WTC11 (cell line): ENCODE measurements at regions not wholly inside any gene's neighbourhood (a gene's known extent, or its start where the extent isn't known, plus 50 kb on each side); places are given as distances from the start of the nearest gene placed in this dataset.

Source experiments
- ATAC-seq: fragments of 200-7000 bp; cut with Tn5 transposase; 2 replicates; pipeline ENCODE4 v1.10.0; 2021; ENCODE audit warnings: mild to moderate bottlenecking, moderate library complexity
- CTCF ChIA-PET: fragments of 300-600 bp; sonication (Branson Sonifier 250); formaldehyde crosslinking; loops from one replicate; lab custom pipeline; 2021; ENCODE audit warnings: antibody characterized with exemption; lab: Charles Lee
- POLR2A ChIA-PET: fragments of 350-600 bp; sonication (Branson Sonifier 250); formaldehyde crosslinking; loops from one replicate; lab custom pipeline; 2021; ENCODE audit warnings: antibody characterized with exemption; lab: Charles Lee
- DNase-seq: peaks from one replicate; pipeline ENCODE4 v3.0.0; 2021; ENCODE audit warnings: low spot score
- H3K27ac Mint-ChIP-seq: 2 replicates; pipeline ENCODE4 v1.8.0; 2021; ENCODE audit warnings: mixed read lengths
- H3K27me3 Mint-ChIP-seq: 2 replicates; pipeline ENCODE4 v1.8.0; 2021; ENCODE audit warnings: low read depth, mild to moderate bottlenecking, moderate library complexity, mixed read lengths
- H3K36me3 Mint-ChIP-seq: 2 replicates; pipeline ENCODE4 v1.8.0; 2021; ENCODE audit warnings: mixed read lengths
- H3K4me1 Mint-ChIP-seq: 2 replicates; pipeline ENCODE4 v1.8.0; 2022; ENCODE audit warnings: mixed read lengths
- H3K4me3 Mint-ChIP-seq: 2 replicates; pipeline ENCODE4 v1.8.0; 2021; ENCODE audit warnings: mild to moderate bottlenecking, moderate library complexity, mixed read lengths
- H3K9me3 Mint-ChIP-seq: 2 replicates; pipeline ENCODE4 v1.8.0; 2021; ENCODE audit warnings: mixed read lengths
- JAZF1 ChIP-seq: fragments of 250-450 bp; sonication (Bioruptor Pico); IDR thresholded peaks from 2 replicates; pipeline ENCODE4 v1.9.0; 2021; ENCODE audit warnings: moderate library complexity, mild to moderate bottlenecking, inconsistent platforms
- MYBL2 ChIP-seq: sonication (generic); formaldehyde crosslinking; IDR thresholded peaks from 2 replicates; pipeline ENCODE4 v1.8.1; 2023; ENCODE audit warnings: mild to moderate bottlenecking, moderate library complexity, missing genetic modification reagents
- NFE2L1 ChIP-seq: sonication (generic); formaldehyde crosslinking; IDR thresholded peaks from 2 replicates; pipeline ENCODE4 v1.8.1; 2023; ENCODE audit warnings: missing genetic modification reagents
- NFYB ChIP-seq: sonication (generic); formaldehyde crosslinking; conservative IDR thresholded peaks from 2 replicates; pipeline ENCODE4 v1.8.0; 2022; ENCODE audit warnings: low read depth, missing genetic modification reagents
- NR1H2 ChIP-seq: sonication (generic); formaldehyde crosslinking; IDR thresholded peaks from 2 replicates; pipeline ENCODE4 v1.9.0; 2021; ENCODE audit warnings: mild to moderate bottlenecking, moderate library complexity, missing genetic modification reagents
- SMAD3 ChIP-seq: sonication (generic); formaldehyde crosslinking; IDR thresholded peaks from 2 replicates; pipeline ENCODE4 v1.8.0; 2022; ENCODE audit warnings: missing genetic modification reagents, mild to moderate bottlenecking, borderline replicate concordance
- SP1 ChIP-seq: sonication (generic); formaldehyde crosslinking; conservative IDR thresholded peaks from 2 replicates; pipeline ENCODE4 v1.8.1; 2022; ENCODE audit warnings: missing genetic modification reagents
- TCF7 ChIP-seq: sonication (generic); formaldehyde crosslinking; IDR thresholded peaks from 2 replicates; pipeline ENCODE4 v1.8.0; 2022; ENCODE audit warnings: mild to moderate bottlenecking, low read depth, missing genetic modification reagents, moderate library complexity
- ZNF219 ChIP-seq: sonication (generic); formaldehyde crosslinking; IDR thresholded peaks from 2 replicates; pipeline ENCODE4 v1.8.0; 2023; ENCODE audit warnings: missing genetic modification reagents, mild to moderate bottlenecking, borderline replicate concordance
- ZNF263 ChIP-seq: sonication (generic); formaldehyde crosslinking; IDR thresholded peaks from 2 replicates; pipeline ENCODE4 v1.8.1; 2022; ENCODE audit warnings: low read depth, mild to moderate bottlenecking, moderate library complexity, missing genetic modification reagents
- ZNF317 ChIP-seq: sonication (generic); formaldehyde crosslinking; IDR thresholded peaks from 2 replicates; pipeline ENCODE4 v1.8.1; 2023; ENCODE audit warnings: low read depth, mild to moderate bottlenecking, moderate library complexity, missing genetic modification reagents, borderline replicate concordance
- TF ChIP-seq, protein P1 (sequence below): sonication (generic); formaldehyde crosslinking; IDR thresholded peaks from 2 replicates; pipeline ENCODE4 v1.8.1; 2022; ENCODE audit warnings: low read depth, missing genetic modification reagents, borderline replicate concordance
- TF ChIP-seq, protein P2 (sequence below): sonication (generic); formaldehyde crosslinking; IDR thresholded peaks from 2 replicates; pipeline ENCODE4 v1.8.0; 2023; ENCODE audit warnings: missing genetic modification reagents, mild to moderate bottlenecking, borderline replicate concordance
- TF ChIP-seq, protein P3 (sequence below): fragments of 250-450 bp; sonication (Bioruptor Pico); IDR thresholded peaks from 2 replicates; pipeline ENCODE4 v2.1.2; 2022; ENCODE audit warnings: mild to moderate bottlenecking, moderate library complexity
- TF ChIP-seq, protein P4 (sequence below): sonication (generic); formaldehyde crosslinking; IDR thresholded peaks from 2 replicates; pipeline ENCODE4 v1.8.0; 2022; ENCODE audit warnings: mild to moderate bottlenecking, missing genetic modification reagents
- TF ChIP-seq, protein P5 (sequence below): fragments of 250-450 bp; sonication (Bioruptor Pico); IDR thresholded peaks from 2 replicates; pipeline ENCODE4 v1.8.0; 2021; ENCODE audit warnings: mild to moderate bottlenecking
- TF ChIP-seq, protein P6 (sequence below): fragments of 250-450 bp; sonication (Bioruptor Pico); IDR thresholded peaks from 2 replicates; pipeline ENCODE4 v1.9.0; 2021; ENCODE audit warnings: mild to moderate bottlenecking
- TF ChIP-seq, protein P7 (sequence below): sonication (generic); formaldehyde crosslinking; IDR thresholded peaks from 2 replicates; pipeline ENCODE4 v1.8.0; 2023; ENCODE audit warnings: missing genetic modification reagents

DNA sequence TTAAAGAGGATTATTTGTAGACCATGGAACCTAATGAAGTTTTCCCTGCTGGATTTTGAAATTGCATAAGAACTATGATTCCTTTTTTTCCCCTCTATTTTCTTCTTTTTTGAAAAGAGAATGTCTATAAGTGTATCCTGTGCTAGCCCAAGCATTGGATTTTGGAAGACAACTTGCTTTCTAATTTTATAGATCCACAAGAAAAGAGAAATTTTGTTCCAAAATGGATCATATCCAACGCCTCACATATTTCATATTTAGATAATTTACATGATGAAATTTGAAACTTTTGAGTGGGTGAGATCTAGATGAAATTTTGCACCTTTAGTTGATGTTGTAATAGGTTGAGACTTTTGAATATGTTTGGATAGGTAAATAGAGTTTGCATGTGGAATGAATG lies 978.7 kb downstream of the MRPL39 start (continued):
- TF ChIP-seq, protein P1, sequence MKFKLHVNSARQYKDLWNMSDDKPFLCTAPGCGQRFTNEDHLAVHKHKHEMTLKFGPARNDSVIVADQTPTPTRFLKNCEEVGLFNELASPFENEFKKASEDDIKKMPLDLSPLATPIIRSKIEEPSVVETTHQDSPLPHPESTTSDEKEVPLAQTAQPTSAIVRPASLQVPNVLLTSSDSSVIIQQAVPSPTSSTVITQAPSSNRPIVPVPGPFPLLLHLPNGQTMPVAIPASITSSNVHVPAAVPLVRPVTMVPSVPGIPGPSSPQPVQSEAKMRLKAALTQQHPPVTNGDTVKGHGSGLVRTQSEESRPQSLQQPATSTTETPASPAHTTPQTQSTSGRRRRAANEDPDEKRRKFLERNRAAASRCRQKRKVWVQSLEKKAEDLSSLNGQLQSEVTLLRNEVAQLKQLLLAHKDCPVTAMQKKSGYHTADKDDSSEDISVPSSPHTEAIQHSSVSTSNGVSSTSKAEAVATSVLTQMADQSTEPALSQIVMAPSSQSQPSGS (CRISPR knock-in tag): no peak
- TF ChIP-seq JAZF1 (CRISPR knock-in tag) (no peak), ZNF317 (CRISPR knock-in tag) (no peak)
- TF ChIP-seq, protein P2, sequence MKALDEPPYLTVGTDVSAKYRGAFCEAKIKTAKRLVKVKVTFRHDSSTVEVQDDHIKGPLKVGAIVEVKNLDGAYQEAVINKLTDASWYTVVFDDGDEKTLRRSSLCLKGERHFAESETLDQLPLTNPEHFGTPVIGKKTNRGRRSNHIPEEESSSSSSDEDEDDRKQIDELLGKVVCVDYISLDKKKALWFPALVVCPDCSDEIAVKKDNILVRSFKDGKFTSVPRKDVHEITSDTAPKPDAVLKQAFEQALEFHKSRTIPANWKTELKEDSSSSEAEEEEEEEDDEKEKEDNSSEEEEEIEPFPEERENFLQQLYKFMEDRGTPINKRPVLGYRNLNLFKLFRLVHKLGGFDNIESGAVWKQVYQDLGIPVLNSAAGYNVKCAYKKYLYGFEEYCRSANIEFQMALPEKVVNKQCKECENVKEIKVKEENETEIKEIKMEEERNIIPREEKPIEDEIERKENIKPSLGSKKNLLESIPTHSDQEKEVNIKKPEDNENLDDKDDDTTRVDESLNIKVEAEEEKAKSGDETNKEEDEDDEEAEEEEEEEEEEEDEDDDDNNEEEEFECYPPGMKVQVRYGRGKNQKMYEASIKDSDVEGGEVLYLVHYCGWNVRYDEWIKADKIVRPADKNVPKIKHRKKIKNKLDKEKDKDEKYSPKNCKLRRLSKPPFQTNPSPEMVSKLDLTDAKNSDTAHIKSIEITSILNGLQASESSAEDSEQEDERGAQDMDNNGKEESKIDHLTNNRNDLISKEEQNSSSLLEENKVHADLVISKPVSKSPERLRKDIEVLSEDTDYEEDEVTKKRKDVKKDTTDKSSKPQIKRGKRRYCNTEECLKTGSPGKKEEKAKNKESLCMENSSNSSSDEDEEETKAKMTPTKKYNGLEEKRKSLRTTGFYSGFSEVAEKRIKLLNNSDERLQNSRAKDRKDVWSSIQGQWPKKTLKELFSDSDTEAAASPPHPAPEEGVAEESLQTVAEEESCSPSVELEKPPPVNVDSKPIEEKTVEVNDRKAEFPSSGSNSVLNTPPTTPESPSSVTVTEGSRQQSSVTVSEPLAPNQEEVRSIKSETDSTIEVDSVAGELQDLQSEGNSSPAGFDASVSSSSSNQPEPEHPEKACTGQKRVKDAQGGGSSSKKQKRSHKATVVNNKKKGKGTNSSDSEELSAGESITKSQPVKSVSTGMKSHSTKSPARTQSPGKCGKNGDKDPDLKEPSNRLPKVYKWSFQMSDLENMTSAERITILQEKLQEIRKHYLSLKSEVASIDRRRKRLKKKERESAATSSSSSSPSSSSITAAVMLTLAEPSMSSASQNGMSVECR: no peak

DNA sequence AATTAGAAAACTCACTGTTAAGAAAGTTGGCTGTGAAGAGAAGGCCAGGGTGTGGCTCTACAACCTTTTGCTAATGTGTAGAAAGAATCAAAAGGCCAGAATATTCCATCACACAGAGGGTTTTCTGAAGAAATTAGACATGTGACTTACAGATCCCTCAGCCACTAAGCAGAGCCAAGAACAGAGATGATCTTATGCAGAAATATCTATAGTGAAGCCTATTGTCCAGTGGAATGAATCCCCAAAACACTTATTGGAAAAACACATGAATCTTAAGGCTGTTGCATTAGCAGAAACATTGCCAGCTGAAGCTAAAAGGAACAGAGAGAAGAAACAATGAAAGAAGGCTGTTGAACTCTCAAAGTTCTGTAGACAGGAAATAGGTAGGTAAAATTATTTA lies 979.2 kb downstream of the MRPL39 start:
- Mint-ChIP-seq H3K4me3 (no peak overlapping the region), H3K4me1 (no peaks in the 10 kb centered on the region), H3K27me3 (no peaks in the 10 kb centered on the region; the same call in 1 of the 2 replicates), H3K36me3 (peaks cover 17% of the 10 kb centered on the region), H3K9me3 (peaks cover 43% of the 10 kb centered on the region), H3K27ac (no peak overlapping the region)
- DNase-seq: no peak
- ATAC-seq: no peak
- CTCF ChIA-PET: no interaction called here
- TF ChIP-seq ZNF317 (CRISPR knock-in tag) (no peak), ZNF263 (CRISPR knock-in tag) (no peak), SMAD3 (no peak), ZNF219 (CRISPR knock-in tag) (no peak), NFYB (CRISPR knock-in tag) (no peak), NR1H2 (CRISPR knock-in tag) (no peak), SP1 (CRISPR knock-in tag) (no peak)
- TF ChIP-seq, protein P3, sequence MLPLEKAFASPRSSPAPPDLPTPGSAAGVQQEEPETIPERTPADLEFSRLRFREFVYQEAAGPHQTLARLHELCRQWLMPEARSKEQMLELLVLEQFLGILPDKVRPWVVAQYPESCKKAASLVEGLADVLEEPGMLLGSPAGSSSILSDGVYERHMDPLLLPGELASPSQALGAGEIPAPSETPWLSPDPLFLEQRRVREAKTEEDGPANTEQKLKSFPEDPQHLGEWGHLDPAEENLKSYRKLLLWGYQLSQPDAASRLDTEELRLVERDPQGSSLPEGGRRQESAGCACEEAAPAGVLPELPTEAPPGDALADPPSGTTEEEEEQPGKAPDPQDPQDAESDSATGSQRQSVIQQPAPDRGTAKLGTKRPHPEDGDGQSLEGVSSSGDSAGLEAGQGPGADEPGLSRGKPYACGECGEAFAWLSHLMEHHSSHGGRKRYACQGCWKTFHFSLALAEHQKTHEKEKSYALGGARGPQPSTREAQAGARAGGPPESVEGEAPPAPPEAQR (CRISPR knock-in tag): no peak
- TF ChIP-seq, protein P4, sequence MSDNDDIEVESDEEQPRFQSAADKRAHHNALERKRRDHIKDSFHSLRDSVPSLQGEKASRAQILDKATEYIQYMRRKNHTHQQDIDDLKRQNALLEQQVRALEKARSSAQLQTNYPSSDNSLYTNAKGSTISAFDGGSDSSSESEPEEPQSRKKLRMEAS (CRISPR knock-in tag): no peak
- TF ChIP-seq, protein P5, sequence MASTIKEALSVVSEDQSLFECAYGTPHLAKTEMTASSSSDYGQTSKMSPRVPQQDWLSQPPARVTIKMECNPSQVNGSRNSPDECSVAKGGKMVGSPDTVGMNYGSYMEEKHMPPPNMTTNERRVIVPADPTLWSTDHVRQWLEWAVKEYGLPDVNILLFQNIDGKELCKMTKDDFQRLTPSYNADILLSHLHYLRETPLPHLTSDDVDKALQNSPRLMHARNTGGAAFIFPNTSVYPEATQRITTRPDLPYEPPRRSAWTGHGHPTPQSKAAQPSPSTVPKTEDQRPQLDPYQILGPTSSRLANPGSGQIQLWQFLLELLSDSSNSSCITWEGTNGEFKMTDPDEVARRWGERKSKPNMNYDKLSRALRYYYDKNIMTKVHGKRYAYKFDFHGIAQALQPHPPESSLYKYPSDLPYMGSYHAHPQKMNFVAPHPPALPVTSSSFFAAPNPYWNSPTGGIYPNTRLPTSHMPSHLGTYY (CRISPR knock-in tag): no peak
- POLR2A ChIA-PET: no interaction called here

DNA sequence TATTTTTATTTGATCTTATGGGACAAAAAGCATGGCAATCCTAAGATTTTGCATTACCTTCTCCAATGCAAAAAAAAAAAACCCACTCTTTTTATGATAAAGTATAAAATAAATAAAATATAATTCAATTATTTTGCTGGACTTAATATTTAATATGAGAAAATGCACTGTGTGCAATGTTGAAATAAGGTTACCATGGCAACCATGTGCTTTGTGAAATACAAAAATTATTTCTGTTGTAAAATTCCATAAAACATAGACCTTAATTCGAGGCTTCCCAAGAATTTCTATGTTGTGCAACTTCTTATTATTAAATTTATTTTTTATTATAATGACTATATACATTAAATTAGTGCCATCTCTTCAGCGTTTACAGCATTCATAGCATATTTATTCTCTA lies 989.5 kb downstream of the MRPL39 start:
- no peak for DNase-seq
- CTCF ChIA-PET: no interaction called here
- no peaks in the 10 kb centered on the region for H3K4me1 Mint-ChIP-seq
- peaks cover 29% of the 10 kb centered on the region for H3K36me3 Mint-ChIP-seq
- H3K9me3 Mint-ChIP-seq: peaks cover 53% of the 10 kb centered on the region
- no peaks in the 10 kb centered on the region for H3K27me3 Mint-ChIP-seq
- ATAC-seq: no peak
- no peak overlapping the region for H3K4me3 Mint-ChIP-seq
- POLR2A ChIA-PET: no interaction called here
- no peak overlapping the region for H3K27ac Mint-ChIP-seq
- TF ChIP-seq NFE2L1 (CRISPR knock-in tag) (no peak), ZNF263 (CRISPR knock-in tag) (no peak), MYBL2 (CRISPR knock-in tag) (no peak), JAZF1 (CRISPR knock-in tag) (no peak), TCF7 (CRISPR knock-in tag) (no peak)
- TF ChIP-seq, protein P6, sequence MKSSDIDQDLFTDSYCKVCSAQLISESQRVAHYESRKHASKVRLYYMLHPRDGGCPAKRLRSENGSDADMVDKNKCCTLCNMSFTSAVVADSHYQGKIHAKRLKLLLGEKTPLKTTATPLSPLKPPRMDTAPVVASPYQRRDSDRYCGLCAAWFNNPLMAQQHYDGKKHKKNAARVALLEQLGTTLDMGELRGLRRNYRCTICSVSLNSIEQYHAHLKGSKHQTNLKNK (CRISPR knock-in tag): no peak
- TF ChIP-seq, protein P4 (CRISPR knock-in tag): no peak
- TF ChIP-seq, protein P1 (CRISPR knock-in tag): no peak
- TF ChIP-seq, protein P7, sequence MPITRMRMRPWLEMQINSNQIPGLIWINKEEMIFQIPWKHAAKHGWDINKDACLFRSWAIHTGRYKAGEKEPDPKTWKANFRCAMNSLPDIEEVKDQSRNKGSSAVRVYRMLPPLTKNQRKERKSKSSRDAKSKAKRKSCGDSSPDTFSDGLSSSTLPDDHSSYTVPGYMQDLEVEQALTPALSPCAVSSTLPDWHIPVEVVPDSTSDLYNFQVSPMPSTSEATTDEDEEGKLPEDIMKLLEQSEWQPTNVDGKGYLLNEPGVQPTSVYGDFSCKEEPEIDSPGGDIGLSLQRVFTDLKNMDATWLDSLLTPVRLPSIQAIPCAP (CRISPR knock-in tag): no peak
